ENCODE measurements at regions not wholly inside any gene's neighbourhood (a gene's known extent, or its start where the extent isn't known, plus 50 kb on each side); places are given as distances from the start of the nearest gene placed in this dataset.
"Not testable (repeated sequence)": the region's sequence is repeated elsewhere in the genome, so short reads cannot be mapped to it uniquely, and the experiment has no call there.

DNA sequence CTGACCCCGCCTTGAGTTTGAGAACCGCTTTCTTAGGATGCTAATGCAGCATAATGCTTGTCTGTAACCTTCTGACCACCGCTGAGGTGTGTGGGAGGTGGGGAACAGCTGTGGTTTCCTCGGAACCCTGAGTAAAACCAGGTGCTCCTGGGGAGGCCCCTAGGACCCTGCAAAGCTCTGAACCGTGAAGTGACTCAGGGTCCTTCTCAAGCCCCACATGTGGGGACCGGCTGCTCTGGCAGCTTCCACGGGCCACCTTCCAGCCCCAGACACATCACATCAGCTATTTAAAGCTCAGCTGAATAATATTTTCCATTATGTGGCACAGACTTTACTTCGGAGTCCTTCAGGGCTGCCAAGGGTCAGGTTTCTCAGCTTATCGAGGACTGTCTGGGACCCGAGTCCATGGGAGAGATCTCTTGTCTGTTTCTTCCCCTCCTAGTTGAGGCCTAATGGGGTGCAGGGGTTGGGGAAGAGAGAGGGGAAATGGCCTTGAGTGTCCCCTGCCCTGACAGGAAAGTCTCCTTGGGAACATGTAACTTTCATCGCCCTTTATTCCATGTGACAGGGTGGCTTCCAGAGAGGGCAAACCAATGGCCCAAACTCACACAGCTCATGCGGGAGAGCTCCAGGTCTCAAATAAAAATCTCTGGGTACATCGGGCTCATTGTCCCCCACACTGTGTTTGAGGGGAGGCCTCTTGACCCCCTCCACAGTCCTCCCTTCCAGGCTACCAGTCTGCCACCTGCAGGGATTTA lies 186.1 kb upstream of the SLC24A3 start:
- no peak for DNase-seq (ENCODE audit: low spot score)

DNA sequence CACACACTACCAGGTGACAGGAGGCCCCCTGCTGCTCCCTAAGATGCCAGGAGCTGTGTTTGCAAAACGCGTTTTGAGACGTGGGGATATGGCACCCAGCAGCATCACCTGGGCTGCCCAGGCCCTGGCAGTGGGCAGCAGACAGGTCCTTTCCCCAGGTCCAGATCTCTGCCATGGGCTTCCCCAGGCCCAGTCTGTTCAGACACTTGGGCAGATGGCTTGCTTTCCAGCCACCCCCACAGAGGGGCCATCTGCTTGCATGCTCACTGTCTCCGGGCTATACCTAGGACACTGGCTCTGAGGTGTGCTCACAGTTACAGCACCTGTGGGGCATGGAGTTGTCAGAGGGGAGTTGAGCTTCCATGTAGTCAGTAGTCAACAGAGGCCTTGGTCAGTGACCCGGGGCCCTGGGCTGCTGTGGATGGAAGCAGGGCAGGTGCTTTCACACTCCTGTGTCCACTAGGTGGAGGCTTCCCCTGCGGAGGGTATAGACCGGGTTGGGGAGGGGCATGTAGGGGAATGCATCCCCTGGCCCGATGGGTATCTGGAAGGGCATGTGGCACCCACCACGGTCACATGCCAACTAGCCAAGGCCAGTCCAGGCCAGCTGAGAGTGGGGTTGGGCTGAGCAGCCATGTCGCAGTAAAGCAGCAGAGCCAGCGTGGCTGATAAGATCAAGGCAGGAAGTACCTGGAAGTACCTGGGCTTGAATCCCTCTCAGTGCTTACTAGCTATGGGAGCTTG lies 185.4 kb upstream of the SLC24A3 start:
- no peak for DNase-seq (ENCODE audit: low spot score)

DNA sequence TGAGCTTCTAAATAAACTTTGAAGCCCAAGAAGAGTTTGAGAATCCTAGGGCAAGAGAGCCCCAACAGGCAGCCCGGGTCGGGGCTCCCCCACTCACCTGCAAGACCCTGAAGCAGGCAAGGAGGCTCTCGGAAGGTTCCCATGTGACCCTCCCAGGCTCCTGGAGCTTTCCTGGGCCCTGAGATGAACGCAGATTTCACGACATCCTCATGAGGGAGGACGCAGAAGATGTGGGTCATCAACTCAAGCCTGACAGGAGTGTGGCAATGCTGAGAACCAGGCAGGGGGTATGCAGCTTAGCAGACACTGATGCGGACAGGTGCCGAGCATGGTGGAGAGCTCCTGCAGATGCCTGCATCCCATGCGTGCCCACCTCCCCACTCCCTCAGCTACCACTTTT lies 184.5 kb upstream of the SLC24A3 start:
- no peak for DNase-seq (ENCODE audit: low spot score)

DNA sequence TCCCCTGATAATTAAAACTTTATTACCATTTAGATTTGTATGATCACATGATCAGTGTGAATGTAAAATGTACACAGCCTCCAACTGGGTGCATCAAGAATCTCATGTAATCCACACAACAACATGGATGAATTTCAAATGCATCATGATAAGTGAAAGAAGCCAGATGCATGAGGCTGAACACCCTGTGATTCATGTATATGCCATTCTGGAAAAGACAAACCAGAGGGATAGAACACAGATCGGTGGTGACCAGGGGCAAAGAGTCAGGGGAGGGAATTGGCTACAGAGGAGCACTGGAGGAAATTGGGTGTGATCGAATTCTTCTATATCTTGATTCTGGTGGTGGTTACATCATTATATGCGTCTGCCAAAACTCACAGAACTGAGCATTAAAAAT lies 170.7 kb upstream of the SLC24A3 start:
- DNase-seq (ENCODE audit: low spot score): no peak

DNA sequence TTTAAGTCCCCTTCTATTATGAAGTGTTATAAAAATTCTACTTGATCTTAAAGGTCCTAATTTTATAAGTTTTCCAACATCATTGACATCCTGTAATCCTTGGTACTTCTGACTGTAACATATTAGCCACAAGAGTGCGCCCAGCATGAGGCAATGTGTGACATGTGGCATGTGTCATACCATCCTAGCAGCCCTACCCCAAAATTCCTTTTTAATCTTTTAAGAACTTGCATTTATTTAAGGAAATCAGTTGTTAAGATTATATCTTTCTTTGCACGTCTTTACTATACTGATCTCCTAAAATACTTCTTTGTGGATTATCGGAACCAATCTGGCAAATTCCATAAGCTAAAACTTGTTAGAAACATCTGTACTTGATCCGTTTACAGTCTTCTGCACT lies 167.1 kb upstream of the SLC24A3 start:
- DNase-seq (ENCODE audit: low spot score): no peak

DNA sequence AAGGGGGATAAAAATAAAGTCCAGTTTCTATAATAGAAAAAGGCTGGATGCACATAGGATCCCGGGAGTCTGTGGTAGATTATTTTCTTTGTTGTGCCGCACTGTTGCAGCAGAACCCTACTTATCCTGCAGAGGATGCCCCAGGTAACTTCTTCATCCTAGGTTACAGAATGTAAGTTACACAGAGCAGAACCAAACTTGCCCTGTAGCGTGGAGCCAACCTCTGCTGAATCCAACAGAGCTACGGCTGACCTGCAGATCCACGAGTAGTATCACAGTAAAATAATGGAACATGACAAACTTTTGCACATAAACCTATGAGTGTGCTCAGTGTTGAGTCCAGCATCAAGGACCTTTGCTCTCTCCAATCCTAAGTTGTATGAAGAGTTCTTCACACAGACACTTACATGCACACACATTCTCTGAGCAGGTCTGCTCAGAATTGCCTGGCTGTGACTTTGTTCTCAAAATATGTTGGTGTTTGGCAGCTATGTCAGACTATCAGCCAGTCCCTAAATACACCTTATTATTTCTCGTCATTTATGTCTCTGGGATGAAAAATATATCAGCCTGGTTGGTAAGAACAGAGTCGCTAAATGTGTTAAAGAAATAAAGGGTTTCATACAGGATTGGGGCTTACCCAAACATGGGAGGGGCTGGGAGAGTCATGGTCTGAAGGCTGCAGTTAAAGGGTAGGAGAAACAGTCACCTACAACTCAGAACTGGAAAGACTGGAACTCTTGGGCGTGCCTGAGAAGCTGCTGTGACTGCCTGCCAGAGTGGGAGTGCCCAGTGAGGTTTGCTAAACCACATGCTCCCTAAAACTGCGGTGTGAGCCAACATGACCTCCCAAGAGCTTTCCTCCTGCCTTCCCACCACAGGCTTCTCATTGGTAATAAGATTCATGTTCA lies 165.1 kb upstream of the SLC24A3 start:
- DNase-seq (ENCODE audit: low spot score): no peak

DNA sequence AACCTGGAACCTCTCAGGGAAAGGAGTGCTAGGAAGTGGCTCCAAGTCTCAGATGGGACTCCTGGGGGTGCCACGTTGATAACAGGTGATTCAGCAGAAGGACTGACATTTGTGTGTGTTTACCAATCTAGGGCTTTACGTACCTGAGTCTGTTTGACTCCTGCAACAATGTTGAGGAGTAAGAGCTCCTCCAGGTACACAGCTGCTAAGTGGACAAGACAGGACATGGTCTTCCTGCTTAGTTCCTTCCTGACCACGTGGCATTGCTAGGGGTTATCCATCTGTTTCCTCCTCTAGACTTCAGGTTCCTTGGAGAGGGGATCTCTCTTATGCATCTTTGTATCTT lies 164.5 kb upstream of the SLC24A3 start:
- no peak for DNase-seq (ENCODE audit: low spot score)

DNA sequence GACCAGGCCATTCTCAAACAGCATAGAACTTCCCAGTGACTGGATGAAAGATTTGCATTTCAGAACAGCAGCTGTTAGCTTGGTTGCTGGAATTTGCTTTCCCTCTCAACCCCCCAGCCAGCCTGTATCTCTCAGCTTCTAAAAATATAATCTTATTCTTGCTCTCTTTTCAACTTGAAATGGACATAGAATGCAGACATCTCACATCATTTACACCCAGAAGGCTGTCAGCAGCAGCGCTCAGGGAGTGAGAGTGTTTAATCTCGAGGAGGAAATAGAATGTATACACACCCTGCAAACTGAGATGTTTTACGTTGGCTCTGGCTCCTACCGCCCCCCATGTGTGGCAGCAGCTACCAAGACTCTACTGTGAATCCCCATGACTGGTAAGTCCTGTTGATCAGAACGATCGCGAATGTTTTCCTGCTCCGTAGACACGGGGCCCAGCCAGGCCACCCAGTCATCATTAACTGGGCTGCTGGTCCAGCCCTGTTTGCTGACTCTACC lies 163.4 kb upstream of the SLC24A3 start:
- no peak for DNase-seq (ENCODE audit: low spot score)

DNA sequence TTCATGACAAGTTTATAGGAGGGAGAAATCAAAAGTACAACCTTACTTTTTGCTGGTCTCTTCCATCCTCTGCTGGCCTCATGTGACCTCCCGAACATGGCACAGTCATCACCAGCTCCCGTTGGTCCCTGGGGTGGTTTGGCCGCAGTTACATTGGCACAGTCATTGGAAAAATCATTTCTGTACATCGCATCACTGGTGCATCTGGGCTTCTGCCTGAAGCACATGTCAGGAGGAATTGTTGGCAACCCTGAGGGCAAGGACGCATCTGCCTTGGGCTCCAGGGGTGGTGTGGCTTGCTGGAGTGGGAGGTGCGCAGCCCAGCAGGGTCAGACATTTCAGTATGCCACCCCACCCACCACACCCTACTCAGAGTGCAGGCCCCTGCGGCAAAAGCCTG lies 162.9 kb upstream of the SLC24A3 start:
- no peak for DNase-seq (ENCODE audit: low spot score)

DNA sequence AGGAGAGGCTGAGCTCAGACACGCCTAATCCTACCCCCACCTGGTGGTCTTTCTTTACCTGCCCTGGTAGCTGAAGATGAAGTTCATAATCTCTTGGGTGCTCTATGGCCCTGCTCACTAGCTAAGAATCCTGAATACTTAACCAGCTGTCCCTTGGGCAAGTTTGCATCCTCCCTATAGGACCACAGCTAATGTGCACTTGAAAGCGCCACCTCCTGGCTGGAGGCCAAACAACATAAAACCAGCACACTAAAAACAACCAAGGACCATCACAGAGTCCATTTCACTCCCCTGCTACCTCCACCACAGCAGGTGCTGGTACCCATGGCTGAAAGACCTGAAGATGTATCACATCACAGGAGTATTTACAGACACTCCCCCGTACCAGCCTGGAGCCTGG lies 155.5 kb upstream of the SLC24A3 start:
- DNase-seq (ENCODE audit: low spot score): no peak

DNA sequence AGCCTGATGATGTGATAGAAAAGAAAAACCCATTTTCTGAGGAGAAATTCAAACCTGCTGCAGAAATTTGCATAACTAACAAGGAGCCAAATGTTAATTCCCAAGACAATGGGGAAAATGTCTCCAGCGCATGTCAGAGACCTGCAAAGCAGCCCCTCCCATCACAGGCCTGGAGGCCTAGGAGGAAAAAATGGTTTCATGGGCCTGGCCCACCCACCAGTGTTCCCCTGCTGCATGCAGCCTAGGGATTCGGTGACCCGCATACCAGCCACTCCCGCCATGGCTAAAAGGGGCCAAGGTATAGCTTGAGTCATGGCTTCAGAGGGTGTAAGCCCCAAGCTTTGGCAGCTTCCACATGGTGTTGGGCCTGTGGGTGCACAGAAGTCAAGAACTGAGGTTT lies 147.7 kb upstream of the SLC24A3 start:
- not testable (repeated sequence) for DNase-seq (ENCODE audit: low spot score)

DNA sequence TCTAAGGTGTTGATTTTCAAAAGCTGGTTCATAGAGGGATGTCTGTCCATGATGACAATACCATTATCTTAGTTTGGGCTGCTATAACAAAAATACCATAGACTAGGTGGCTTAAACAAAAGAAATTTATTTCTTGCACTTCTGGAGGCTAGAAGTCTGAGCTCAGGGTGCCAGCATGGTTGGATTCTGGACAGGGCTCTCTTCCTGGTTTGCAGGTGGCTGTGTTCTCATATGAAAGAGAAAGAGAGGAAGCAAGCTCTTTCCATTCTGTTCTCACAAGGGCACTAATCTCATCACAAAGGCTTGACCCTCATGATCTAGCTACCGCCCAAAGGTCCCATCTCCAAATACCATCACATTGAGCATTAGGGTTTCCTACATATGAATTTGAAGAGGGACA lies 144.5 kb upstream of the SLC24A3 start:
- DNase-seq (ENCODE audit: low spot score): no peak

DNA sequence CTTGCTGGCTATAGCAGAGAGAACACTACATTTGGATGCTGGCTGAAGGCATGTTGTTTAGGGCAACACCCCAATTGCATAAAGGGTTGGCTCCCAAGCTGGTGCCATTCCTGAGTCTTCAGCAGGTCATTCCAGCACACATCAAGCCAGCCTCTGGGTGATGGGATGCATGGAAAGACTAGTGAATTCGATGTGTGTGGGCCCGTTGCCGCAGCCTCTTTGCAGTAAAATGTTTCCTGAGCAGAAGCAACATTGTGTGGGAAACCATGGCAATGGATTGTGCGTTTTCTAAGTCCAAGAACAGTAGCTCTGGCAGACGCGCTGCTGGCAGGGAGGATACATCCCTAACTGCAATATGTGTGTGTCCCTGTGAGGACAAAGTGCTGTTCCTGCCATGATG lies 142.4 kb upstream of the SLC24A3 start:
- DNase-seq (ENCODE audit: low spot score): no peak

DNA sequence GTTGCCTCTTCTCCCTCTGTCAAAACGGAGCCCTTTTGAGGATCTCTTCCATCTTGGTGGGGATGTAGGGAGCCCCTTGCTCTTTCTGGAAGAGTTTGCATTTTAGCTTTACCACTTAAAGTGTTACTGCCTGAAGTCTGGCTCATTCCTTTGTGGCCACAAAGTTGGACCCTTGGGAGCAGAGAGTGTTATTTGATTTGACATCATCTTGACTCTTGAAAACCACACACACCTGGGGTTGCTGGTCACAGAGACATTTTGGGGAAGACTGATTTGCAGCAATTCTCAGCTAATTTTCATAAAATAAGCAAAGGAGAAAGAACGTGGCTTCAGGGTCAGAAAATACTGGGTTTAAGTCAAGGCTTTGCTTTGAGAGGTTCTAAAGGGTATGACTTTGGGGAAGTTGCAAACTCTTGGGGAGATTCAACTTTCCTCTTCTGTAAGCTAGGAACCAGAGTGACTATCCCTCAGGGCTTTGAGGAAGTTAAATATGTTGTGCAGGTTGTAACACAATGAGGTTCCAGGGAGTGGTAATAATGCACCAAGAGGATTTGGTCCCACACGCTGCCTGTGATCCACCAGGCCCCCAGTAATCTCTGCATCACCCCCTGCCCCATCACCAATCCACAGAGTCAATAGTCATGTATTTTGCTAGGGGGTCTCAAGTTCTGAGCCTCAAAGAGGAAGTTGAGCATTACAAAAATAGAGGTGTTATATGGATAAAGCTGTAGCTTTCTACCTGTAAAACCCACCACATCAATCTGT lies 141.6 kb upstream of the SLC24A3 start:
- DNase-seq (ENCODE audit: low spot score): no peak

DNA sequence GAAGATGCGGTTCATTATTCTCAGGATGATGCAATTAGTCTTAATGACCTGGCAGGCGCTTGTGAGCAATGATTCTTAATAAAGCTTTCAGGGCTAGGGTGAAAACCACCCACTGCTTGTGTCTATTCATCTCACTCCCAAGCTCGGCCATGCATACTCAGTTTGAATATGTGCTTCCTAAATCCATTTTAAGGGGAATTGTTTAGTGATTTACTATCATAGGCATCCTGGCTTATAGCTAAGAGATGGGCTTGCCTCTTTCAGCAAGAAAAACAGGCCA lies 141.1 kb upstream of the SLC24A3 start:
- DNase-seq (ENCODE audit: low spot score): no peak

DNA sequence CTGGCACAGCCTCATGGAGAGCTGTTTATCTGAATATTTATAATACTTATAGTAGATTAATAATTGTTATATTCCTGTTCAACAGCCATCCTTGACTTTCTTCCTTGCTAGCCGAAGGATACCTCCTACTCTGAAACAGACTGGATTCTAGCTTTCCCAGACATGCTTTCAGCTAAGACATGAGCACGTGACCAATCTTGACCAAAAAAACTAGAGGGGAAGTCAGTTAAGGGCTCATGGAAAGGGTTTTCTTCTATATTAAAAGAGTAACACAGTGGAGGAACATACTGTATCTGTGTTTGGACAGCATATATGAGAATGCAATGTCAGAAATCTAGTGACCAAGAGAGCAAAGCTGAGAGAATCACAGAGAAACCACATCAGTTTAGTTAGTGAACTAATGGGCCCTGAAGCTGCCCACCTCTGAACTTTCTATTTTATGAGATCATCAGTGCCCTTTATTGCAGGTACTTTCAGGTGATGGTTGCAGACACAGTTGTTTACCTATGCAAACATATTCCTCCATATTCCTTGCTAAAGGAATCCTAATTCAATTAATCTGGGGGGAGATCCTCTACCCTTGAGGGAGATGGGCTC lies 140.4 kb upstream of the SLC24A3 start:
- DNase-seq (ENCODE audit: low spot score): no peak

DNA sequence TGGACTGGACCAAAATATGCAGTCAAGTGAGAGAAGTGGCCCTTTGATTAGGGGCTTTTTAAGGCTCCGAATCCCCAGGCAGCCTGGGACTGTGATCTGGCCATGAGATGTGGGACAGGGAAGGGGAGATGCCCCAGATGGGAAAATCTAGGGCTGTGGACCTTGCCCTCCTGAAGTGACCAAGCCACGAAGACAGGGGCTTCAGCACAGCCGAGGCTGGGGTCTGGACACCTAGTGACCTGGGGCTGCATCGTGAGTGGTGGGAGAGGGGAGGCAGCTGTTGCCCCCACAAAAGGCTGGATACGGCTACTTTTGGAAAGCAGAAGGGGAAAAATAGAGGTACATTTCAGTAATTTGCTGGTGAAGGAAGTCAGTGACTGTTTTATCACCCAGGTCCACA lies 139.5 kb upstream of the SLC24A3 start:
- DNase-seq (ENCODE audit: low spot score): no peak

DNA sequence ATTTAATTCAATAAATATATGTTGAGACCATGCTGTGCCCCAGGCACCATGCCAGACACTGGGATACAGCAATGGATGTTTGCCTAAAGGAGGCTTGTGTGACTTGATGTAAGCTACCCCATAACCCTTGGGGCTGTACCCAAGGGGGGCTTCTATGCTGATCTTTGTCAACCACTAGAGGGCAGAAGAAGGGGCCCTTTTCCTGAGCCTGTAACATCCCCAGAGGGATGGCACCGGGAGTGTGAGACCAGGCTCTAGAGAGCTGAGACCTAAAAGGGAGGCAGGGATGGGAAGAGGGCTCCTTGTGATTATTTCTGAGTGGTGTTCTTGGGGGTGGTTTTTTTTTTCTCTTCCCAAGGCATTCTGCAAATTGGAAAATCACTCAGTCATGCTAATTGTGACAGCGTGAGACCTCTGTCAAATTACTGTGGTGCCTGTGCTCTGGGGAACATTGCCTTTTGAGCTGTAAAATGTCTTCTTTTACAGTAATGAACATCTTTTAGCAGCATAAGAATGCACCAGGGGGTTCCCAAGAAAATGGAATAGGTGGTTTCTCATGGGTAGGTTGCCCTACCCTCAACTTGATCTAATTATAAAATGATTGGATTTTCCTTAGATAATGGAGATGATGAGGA lies 138.7 kb upstream of the SLC24A3 start:
- no peak for DNase-seq (ENCODE audit: low spot score)

DNA sequence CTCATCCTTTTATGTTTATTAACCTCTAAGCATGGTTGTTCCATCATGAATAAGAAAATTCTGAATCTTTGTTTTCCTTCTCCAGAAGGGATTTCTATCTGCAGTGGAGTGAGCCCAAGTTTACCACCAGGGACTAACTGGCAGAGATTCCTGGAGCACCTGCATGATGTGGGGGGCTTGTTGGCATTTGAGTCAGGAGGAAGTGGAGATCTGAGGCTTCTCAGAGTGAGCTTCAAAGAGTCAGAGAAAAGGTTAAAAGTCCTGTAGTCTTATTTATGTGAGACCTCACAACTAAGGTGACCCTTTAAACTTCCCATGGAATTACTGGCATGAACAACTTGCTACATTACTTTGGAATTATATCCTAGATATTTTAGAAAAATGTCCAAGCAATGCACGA lies 138.1 kb upstream of the SLC24A3 start:
- DNase-seq (ENCODE audit: low spot score): no peak

DNA sequence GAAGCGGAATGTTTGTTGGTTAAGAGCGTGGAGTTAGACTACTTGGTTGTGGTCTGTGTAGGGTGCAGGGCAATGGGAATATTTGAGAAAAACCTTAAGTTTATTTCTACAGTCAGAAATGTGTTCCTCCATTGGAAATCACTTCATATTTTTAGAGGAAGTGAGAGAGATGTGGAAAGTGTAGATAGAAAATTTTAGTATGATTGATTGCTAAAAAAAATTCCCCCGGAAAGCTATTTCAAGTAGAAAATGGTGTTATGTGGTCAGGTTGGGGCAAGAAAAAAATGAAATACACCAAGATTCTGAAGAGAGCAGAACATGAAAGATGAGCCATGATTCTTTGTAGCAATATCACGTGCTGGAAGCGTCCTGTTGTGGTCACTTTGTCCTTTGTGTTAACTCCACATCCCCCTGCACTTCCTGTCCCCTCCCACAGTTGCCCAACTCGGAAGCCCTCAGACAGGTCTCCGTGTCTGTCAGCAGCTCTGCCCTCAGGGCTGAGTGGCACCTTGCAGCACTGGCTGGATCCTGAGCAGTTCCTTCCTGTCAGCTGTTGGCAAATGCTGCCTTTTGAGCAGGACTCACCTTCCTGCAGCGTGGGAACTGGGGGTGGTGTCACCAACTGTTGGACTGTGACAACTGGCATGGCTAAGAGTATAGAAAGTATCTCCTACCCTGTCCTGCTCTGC lies 137.5 kb upstream of the SLC24A3 start:
- no peak for DNase-seq (ENCODE audit: low spot score)

Measured in AG08395 (cell line).